ENCODE measurements at regions not wholly inside any gene's neighbourhood (a gene's known extent, or its start where the extent isn't known, plus 50 kb on each side); places are given as distances from the start of the nearest gene placed in this dataset.

DNA sequence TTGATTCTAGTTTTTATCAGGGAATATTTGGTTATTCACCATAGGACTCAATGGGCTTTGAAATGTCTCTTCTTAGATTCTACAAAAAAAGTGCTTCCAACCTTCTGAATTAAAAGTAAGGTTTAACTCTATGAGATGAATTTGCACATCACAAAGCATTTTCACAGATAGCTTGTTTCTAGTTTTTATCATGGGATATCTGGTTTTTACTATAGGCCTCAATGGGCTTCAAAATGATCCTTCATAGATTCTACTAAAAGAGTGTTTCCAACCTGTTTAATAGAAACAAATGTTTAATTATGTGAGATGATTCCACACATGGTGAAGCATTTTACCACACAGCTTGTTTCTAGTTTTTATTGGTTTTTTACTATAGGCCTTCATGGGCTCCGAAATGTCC, 560.7 kb downstream of the KCNJ18 start (continued):
- TF ChIP-seq, protein P1, sequence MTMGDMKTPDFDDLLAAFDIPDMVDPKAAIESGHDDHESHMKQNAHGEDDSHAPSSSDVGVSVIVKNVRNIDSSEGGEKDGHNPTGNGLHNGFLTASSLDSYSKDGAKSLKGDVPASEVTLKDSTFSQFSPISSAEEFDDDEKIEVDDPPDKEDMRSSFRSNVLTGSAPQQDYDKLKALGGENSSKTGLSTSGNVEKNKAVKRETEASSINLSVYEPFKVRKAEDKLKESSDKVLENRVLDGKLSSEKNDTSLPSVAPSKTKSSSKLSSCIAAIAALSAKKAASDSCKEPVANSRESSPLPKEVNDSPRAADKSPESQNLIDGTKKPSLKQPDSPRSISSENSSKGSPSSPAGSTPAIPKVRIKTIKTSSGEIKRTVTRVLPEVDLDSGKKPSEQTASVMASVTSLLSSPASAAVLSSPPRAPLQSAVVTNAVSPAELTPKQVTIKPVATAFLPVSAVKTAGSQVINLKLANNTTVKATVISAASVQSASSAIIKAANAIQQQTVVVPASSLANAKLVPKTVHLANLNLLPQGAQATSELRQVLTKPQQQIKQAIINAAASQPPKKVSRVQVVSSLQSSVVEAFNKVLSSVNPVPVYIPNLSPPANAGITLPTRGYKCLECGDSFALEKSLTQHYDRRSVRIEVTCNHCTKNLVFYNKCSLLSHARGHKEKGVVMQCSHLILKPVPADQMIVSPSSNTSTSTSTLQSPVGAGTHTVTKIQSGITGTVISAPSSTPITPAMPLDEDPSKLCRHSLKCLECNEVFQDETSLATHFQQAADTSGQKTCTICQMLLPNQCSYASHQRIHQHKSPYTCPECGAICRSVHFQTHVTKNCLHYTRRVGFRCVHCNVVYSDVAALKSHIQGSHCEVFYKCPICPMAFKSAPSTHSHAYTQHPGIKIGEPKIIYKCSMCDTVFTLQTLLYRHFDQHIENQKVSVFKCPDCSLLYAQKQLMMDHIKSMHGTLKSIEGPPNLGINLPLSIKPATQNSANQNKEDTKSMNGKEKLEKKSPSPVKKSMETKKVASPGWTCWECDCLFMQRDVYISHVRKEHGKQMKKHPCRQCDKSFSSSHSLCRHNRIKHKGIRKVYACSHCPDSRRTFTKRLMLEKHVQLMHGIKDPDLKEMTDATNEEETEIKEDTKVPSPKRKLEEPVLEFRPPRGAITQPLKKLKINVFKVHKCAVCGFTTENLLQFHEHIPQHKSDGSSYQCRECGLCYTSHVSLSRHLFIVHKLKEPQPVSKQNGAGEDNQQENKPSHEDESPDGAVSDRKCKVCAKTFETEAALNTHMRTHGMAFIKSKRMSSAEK (CRISPR knock-in tag; IDR thresholded peaks at IDR 0.05; ENCODE audit: borderline replicate concordance), result no peak
- TF ChIP-seq, protein P2, sequence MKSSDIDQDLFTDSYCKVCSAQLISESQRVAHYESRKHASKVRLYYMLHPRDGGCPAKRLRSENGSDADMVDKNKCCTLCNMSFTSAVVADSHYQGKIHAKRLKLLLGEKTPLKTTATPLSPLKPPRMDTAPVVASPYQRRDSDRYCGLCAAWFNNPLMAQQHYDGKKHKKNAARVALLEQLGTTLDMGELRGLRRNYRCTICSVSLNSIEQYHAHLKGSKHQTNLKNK (CRISPR knock-in tag; IDR thresholded peaks at IDR 0.05), result no peak
- TF ChIP-seq NFATC4 (CRISPR knock-in tag; IDR thresholded peaks at IDR 0.05) (no peak), ZNF121 (CRISPR knock-in tag; IDR thresholded peaks at IDR 0.05) (no peak), SMAD4 (CRISPR knock-in tag; IDR thresholded peaks at IDR 0.05) (no peak), OVOL2 (CRISPR knock-in tag; IDR thresholded peaks at IDR 0.05; ENCODE audit: borderline replicate concordance) (no peak)
- TF ChIP-seq, protein P3, sequence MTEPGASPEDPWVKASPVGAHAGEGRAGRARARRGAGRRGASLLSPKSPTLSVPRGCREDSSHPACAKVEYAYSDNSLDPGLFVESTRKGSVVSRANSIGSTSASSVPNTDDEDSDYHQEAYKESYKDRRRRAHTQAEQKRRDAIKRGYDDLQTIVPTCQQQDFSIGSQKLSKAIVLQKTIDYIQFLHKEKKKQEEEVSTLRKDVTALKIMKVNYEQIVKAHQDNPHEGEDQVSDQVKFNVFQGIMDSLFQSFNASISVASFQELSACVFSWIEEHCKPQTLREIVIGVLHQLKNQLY (CRISPR knock-in tag; IDR thresholded peaks at IDR 0.05), result no peak

DNA sequence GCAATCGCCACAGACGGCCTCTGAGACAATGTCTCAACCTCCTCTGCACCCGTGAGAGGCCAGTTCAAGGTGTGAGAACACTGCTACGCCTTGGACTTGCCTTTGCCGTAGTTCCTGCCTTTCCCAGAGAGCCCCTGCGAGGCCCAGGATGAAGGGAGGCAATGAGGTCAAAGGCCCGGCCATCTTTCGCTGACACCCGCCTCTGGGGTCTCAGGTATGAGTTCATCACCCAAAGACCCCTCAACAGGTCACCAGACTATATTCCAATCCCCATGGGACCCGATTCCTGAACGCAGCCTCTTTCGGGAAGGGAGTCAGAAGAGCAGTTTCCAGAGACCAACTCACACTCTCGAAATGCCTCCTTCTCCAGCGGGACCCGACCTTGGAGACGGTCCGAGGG, 573.5 kb downstream of the KCNJ18 start:
- Mint-ChIP-seq H3K4me3 (no peak overlapping the region), H3K27me3 (ENCODE audit: low read depth) (peaks cover 4% of the 10 kb centered on the region; the same call in 1 of the 2 replicates), H3K27ac (no peak overlapping the region), H3K36me3 (peaks cover 55% of the 10 kb centered on the region), H3K4me1 (no peaks in the 10 kb centered on the region), H3K9me3 (peaks cover 52% of the 10 kb centered on the region)
- TF ChIP-seq, protein P2 (CRISPR knock-in tag; IDR thresholded peaks at IDR 0.05), result no peak
- TF ChIP-seq NFYB (CRISPR knock-in tag; conservative IDR thresholded peaks at IDR 0.05; ENCODE audit: low read depth), result no peak
- TF ChIP-seq, protein P4, sequence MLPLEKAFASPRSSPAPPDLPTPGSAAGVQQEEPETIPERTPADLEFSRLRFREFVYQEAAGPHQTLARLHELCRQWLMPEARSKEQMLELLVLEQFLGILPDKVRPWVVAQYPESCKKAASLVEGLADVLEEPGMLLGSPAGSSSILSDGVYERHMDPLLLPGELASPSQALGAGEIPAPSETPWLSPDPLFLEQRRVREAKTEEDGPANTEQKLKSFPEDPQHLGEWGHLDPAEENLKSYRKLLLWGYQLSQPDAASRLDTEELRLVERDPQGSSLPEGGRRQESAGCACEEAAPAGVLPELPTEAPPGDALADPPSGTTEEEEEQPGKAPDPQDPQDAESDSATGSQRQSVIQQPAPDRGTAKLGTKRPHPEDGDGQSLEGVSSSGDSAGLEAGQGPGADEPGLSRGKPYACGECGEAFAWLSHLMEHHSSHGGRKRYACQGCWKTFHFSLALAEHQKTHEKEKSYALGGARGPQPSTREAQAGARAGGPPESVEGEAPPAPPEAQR (CRISPR knock-in tag; IDR thresholded peaks at IDR 0.05), result no peak
- TF ChIP-seq ZNF423 (CRISPR knock-in tag; IDR thresholded peaks at IDR 0.05), result no peak
- TF ChIP-seq, protein P5, sequence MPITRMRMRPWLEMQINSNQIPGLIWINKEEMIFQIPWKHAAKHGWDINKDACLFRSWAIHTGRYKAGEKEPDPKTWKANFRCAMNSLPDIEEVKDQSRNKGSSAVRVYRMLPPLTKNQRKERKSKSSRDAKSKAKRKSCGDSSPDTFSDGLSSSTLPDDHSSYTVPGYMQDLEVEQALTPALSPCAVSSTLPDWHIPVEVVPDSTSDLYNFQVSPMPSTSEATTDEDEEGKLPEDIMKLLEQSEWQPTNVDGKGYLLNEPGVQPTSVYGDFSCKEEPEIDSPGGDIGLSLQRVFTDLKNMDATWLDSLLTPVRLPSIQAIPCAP (CRISPR knock-in tag; IDR thresholded peaks at IDR 0.05), result no peak
- no peak for TF ChIP-seq GABPB1 (CRISPR knock-in tag; IDR thresholded peaks at IDR 0.05)
- TF ChIP-seq SMAD4 (CRISPR knock-in tag; IDR thresholded peaks at IDR 0.05), result no peak
- no peak for TF ChIP-seq NFE2L1 (CRISPR knock-in tag; IDR thresholded peaks at IDR 0.05)
- no peak for TF ChIP-seq ZNF416 (CRISPR knock-in tag; IDR thresholded peaks at IDR 0.05)
- TF ChIP-seq FOXP1 (CRISPR knock-in tag; IDR thresholded peaks at IDR 0.05; ENCODE audit: borderline replicate concordance), result no peak
- TF ChIP-seq, protein P6, sequence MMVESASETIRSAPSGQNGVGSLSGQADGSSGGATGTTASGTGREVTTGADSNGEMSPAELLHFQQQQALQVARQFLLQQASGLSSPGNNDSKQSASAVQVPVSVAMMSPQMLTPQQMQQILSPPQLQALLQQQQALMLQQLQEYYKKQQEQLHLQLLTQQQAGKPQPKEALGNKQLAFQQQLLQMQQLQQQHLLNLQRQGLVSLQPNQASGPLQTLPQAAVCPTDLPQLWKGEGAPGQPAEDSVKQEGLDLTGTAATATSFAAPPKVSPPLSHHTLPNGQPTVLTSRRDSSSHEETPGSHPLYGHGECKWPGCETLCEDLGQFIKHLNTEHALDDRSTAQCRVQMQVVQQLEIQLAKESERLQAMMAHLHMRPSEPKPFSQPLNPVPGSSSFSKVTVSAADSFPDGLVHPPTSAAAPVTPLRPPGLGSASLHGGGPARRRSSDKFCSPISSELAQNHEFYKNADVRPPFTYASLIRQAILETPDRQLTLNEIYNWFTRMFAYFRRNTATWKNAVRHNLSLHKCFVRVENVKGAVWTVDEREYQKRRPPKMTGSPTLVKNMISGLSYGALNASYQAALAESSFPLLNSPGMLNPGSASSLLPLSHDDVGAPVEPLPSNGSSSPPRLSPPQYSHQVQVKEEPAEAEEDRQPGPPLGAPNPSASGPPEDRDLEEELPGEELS (CRISPR knock-in tag; IDR thresholded peaks at IDR 0.05), result no peak
- TF ChIP-seq ZBTB21 (CRISPR knock-in tag; IDR thresholded peaks at IDR 0.05; ENCODE audit: borderline replicate concordance), result no peak
- no peak for TF ChIP-seq PRRX2 (CRISPR knock-in tag; IDR thresholded peaks at IDR 0.05)
- TF ChIP-seq ZNF121 (CRISPR knock-in tag; IDR thresholded peaks at IDR 0.05), result no peak
- TF ChIP-seq, protein P7, sequence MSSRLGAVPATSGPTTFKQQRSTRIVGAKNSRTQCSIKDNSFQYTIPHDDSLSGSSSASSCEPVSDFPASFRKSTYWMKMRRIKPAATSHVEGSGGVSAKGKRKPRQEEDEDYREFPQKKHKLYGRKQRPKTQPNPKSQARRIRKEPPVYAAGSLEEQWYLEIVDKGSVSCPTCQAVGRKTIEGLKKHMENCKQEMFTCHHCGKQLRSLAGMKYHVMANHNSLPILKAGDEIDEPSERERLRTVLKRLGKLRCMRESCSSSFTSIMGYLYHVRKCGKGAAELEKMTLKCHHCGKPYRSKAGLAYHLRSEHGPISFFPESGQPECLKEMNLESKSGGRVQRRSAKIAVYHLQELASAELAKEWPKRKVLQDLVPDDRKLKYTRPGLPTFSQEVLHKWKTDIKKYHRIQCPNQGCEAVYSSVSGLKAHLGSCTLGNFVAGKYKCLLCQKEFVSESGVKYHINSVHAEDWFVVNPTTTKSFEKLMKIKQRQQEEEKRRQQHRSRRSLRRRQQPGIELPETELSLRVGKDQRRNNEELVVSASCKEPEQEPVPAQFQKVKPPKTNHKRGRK (CRISPR knock-in tag; IDR thresholded peaks at IDR 0.05; ENCODE audit: borderline replicate concordance), result no peak
- no peak for TF ChIP-seq NR2C2 (CRISPR knock-in tag; IDR thresholded peaks at IDR 0.05)
- TF ChIP-seq, protein P8, sequence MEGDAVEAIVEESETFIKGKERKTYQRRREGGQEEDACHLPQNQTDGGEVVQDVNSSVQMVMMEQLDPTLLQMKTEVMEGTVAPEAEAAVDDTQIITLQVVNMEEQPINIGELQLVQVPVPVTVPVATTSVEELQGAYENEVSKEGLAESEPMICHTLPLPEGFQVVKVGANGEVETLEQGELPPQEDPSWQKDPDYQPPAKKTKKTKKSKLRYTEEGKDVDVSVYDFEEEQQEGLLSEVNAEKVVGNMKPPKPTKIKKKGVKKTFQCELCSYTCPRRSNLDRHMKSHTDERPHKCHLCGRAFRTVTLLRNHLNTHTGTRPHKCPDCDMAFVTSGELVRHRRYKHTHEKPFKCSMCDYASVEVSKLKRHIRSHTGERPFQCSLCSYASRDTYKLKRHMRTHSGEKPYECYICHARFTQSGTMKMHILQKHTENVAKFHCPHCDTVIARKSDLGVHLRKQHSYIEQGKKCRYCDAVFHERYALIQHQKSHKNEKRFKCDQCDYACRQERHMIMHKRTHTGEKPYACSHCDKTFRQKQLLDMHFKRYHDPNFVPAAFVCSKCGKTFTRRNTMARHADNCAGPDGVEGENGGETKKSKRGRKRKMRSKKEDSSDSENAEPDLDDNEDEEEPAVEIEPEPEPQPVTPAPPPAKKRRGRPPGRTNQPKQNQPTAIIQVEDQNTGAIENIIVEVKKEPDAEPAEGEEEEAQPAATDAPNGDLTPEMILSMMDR (IDR thresholded peaks at IDR 0.05), result no peak
- TF ChIP-seq TP53 (CRISPR knock-in tag; IDR thresholded peaks at IDR 0.05), result no peak
- no peak for TF ChIP-seq ELF4 (CRISPR knock-in tag; IDR thresholded peaks at IDR 0.05; ENCODE audit: low read depth)
- no peak for TF ChIP-seq TEAD4 (CRISPR knock-in tag; IDR thresholded peaks at IDR 0.05)
- ChIA-PET POLR2A (no interaction called here), CTCF (no interaction called here)
- DNase-seq (ENCODE audit: low spot score) (no peak), ATAC-seq (no peak)

Data from WTC11 (cell line).